ENCODE measurements at regions not wholly inside any gene's neighbourhood (a gene's known extent, or its start where the extent isn't known, plus 50 kb on each side); places are given as distances from the start of the nearest gene placed in this dataset.
"Not testable (repeated sequence)": the region's sequence is repeated elsewhere in the genome, so short reads cannot be mapped to it uniquely, and the experiment has no call there.

DNA sequence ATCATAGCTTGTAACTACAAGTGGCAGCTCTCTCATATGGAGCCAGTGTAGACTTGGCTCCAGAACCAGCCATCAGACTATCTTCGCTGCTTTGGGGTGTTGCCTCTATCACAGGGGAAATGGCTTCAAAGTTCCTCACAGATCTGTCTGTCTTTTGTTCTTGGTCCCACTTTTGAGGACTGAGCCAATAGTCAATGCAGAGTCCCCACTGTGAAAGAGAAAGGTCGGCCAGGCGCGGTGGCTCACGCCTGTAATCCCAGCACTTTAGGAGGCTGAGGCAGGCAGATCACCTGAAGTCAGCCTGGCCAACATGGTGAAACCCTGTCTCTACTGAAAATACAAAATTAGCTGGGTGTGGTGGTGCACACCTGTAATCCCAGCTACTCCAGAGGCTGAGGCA is 86.9 kb upstream of the FZD7 start:
- H3K4me3 ChIP-seq (ENCODE audit: low read depth, low read length); POLR2A ChIA-PET; DNase-seq (ENCODE audit: low read depth, low spot score): not testable (repeated sequence)
- CTCF ChIA-PET = interaction anchor here (0.9 kb wide), 1 partner anchor 14 kb away, joined by 3 read pairs; no protein-coding TSS in a partner anchor

DNA sequence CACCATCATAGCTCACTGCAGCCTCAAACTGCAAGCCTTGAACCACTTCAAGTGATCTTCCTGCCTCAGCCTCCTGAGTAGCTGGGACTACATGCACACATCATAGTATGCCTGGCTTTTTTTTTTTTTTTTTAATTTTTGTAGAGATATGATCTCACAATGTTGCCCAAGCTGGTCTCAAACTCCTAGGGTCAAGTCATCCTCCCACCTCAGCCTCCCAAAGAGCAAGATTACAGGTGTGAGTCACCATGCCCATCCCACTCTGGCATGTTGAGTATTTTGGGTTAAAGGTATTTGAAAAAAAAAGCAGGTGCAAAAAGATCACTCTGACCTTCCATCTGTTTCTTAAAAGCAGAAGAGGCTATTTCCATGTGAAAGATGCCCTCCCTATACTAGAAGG is 86.4 kb upstream of the FZD7 start:
- POLR2A ChIA-PET = no interaction called here

DNA sequence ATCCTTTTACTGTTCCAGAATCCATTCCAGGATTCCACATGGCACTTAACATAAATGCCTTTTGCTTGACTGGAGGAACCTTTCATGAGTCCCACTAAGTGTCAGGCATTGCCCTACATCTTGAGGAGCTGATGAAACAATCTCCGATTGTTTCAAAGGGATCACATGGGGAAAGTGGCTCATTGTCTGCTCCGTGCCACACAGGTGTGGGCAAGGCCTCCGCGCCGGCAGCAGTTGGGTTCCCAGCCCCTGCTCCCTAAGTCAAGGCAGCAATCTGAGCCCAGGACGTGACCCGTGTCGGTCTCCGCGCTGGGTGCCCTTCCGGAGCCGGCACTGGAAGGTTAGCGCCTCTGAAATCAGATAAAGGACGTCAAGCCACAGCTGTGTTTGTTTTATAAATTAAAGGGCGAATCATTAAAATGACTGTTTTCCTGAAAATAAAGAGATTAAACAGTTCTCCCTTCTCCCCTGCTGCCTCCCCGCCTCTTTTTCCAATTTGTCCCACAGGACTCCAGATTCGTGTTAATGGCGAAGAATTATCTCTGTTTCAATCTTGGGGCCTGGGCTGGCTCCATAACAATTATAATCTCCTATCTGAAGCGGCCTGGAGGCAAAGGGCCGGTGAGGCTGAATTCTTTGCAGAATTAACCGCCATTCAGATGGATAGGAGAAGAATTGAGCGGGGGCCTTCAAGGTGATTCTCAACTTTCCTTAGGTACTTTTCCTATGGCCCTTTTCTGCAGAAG is 84.3 kb upstream of the FZD7 start:
- TF ChIP-seq, protein P1, sequence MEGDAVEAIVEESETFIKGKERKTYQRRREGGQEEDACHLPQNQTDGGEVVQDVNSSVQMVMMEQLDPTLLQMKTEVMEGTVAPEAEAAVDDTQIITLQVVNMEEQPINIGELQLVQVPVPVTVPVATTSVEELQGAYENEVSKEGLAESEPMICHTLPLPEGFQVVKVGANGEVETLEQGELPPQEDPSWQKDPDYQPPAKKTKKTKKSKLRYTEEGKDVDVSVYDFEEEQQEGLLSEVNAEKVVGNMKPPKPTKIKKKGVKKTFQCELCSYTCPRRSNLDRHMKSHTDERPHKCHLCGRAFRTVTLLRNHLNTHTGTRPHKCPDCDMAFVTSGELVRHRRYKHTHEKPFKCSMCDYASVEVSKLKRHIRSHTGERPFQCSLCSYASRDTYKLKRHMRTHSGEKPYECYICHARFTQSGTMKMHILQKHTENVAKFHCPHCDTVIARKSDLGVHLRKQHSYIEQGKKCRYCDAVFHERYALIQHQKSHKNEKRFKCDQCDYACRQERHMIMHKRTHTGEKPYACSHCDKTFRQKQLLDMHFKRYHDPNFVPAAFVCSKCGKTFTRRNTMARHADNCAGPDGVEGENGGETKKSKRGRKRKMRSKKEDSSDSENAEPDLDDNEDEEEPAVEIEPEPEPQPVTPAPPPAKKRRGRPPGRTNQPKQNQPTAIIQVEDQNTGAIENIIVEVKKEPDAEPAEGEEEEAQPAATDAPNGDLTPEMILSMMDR (IDR thresholded peaks at IDR 0.05; ENCODE audit: insufficient read depth, low read length, missing control alignments) = no peak
- no peak overlapping the region for H3K4me3 ChIP-seq (ENCODE audit: low read depth, low read length)
- CTCF ChIA-PET = interaction anchor here (0.7 to 1.3 kb wide), 3 partner anchors 11 to 70 kb away, joined by 3 to 6 read pairs (median 3); no protein-coding TSS in a partner anchor
- POLR2A ChIA-PET = no interaction called here
- DNase-seq (ENCODE audit: low read depth, low spot score) = no peak

More for the DNA sequence above, 86.4 kb upstream of the FZD7 start:
- no peak overlapping the region for H3K4me3 ChIP-seq (ENCODE audit: low read depth, low read length)
- CTCF ChIA-PET = no interaction called here
- no peak for DNase-seq (ENCODE audit: low read depth, low spot score)
- TF ChIP-seq, protein P1 (IDR thresholded peaks at IDR 0.05; ENCODE audit: insufficient read depth, low read length, missing control alignments) = no peak

DNA sequence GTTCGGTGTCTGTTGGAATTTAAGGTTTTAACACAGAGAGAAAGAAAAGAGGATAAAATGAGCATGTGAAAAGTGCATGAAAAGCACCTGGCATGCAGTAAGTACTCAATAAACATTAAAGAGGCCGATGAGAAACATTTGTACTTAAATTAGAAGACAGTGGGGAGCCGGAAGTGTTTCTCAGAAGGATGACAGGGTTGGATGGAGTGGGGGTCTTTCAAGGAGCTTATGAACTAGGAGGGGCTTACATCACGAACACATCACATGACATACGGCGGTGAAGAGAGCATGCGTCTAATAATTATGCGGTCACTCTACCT is 83.8 kb upstream of the FZD7 start:
- DNase-seq (ENCODE audit: low read depth, low spot score) = no peak
- TF ChIP-seq, protein P1 (IDR thresholded peaks at IDR 0.05; ENCODE audit: insufficient read depth, low read length, missing control alignments) = no peak
- CTCF ChIA-PET = interaction anchor here (0.7 to 1.3 kb wide), 2 partner anchors 11 to 13 kb away, joined by 3 to 6 read pairs; no protein-coding TSS in a partner anchor

DNA sequence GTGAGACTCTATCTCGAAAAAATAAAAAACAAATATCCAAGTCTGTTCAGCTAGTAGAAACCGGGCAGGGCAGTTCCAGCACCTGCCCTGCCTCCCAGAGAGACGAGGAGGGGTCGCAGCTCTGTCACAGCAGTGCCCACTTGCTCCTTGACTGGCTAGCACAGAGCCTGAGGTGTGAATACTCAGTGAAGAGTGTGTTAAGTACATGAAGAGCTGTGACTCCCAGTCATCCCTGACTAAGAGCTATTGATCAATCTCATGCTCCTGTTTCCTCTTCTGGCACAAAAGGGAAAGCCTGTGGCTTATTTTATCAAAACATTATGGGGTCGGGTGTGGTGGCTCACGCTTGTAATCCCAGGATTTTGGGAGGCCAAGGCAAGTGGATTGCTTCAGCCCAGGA is 83.0 kb upstream of the FZD7 start:
- CTCF ChIA-PET = interaction anchor here (0.7 to 1.3 kb wide), 4 partner anchors 12 to 45 kb away, joined by 3 to 6 read pairs (median 4); no protein-coding TSS in a partner anchor
- no peak overlapping the region for H3K4me3 ChIP-seq (ENCODE audit: low read depth, low read length)
- TF ChIP-seq, protein P1 (IDR thresholded peaks at IDR 0.05; ENCODE audit: insufficient read depth, low read length, missing control alignments) = no peak
- DNase-seq (ENCODE audit: low read depth, low spot score) = no peak
- POLR2A ChIA-PET = no interaction called here

More for the DNA sequence above, 83.8 kb upstream of the FZD7 start:
- no peak overlapping the region for H3K4me3 ChIP-seq (ENCODE audit: low read depth, low read length)
- POLR2A ChIA-PET = no interaction called here

DNA sequence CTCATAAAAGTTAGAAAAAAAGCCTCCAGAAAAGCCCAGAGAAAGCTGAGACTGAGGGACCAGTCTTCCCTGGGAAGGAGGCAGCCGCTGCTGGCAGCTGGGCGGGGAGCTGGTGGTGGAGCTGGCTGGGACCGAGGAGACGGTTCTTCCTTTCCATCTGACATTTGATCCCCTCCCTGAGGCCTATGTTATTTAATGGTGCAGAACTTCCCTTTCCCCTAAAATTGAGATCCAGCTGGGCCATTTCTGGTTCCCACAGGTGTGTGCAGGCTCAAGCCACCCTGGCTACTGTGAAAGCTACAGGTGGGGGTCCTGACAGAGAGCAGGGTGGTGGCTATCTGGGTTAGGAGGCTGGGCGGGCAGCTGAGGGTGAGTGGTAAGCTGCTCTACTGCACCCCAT is 81.5 kb upstream of the FZD7 start:
- H3K4me3 ChIP-seq (ENCODE audit: low read depth, low read length) = no peak overlapping the region
- DNase-seq (ENCODE audit: low read depth, low spot score) = no peak
- TF ChIP-seq, protein P1 (IDR thresholded peaks at IDR 0.05; ENCODE audit: insufficient read depth, low read length, missing control alignments) = no peak
- CTCF ChIA-PET = interaction anchor here (1.3 to 1.6 kb wide), 2 partner anchors 12 to 18 kb away, joined by 3 to 5 read pairs; no protein-coding TSS in a partner anchor
- POLR2A ChIA-PET = no interaction called here

DNA sequence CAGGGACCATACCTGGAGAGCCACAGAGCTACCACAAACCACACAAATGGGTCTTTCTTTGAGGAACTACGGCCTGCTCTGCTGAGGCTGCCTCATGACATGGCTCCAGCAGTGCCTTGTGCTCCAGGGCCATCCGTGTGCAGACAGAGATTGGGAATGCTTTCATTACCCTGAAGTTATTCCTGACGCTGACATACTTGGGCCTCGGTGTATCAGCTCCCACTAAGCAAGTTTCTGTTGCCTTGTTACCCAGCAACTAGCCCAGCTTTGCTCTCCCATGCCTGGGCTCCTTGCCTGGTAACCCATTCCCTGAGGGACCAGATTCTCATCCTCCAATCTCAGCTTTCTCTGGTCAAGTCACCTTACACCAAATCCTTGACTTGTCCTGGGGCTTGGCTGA is 80.3 kb upstream of the FZD7 start:
- ChIA-PET POLR2A (no interaction called here), CTCF (no interaction called here)
- TF ChIP-seq, protein P1 (IDR thresholded peaks at IDR 0.05; ENCODE audit: insufficient read depth, low read length, missing control alignments) = no peak
- no peak for DNase-seq (ENCODE audit: low read depth, low spot score)
- no peak overlapping the region for H3K4me3 ChIP-seq (ENCODE audit: low read depth, low read length)

Data from AG04449 (cell line).